ENCODE measurements at regions not wholly inside any gene's neighbourhood (a gene's known extent, or its start where the extent isn't known, plus 50 kb on each side); places are given as distances from the start of the nearest gene placed in this dataset.
"Not testable (repeated sequence)": the region's sequence is repeated elsewhere in the genome, so short reads cannot be mapped to it uniquely, and the experiment has no call there.

GRCh38 chr5:113686599-113686998 lies 173.1 kb downstream of the YTHDC2 start:
- Histone ChIP-seq H3K4me3 (ENCODE audit: low read depth, low read length) (no peak overlapping the region), H3K9me3 (ENCODE audit: control insufficient read depth, insufficient read depth, low read length) (no peaks in the 10 kb centered on the region), H3K4me1 (ENCODE audit: control insufficient read depth, insufficient read depth, low read length) (peaks cover 4% of the 10 kb centered on the region), H3K9ac (ENCODE audit: low read depth, low read length) (no peak overlapping the region), H3K36me3 (ENCODE audit: control insufficient read depth, insufficient read depth, low read length) (no peaks in the 10 kb centered on the region), H3K27me3 (ENCODE audit: control insufficient read depth, insufficient read depth, low read length) (no peaks in the 10 kb centered on the region)

- H3K27me3 ChIP-seq (ENCODE audit: control insufficient read depth, insufficient read depth, low read length) = no peaks in the 10 kb centered on the region
- peaks cover 13% of the 10 kb centered on the region for H3K4me1 ChIP-seq (ENCODE audit: control insufficient read depth, insufficient read depth, low read length)
- no peak overlapping the region for H3K4me3 ChIP-seq (ENCODE audit: low read depth, low read length)
- H3K36me3 ChIP-seq (ENCODE audit: control insufficient read depth, insufficient read depth, low read length) = no peaks in the 10 kb centered on the region
- H3K9ac ChIP-seq (ENCODE audit: low read depth, low read length) = no peak overlapping the region
- no peaks in the 10 kb centered on the region for H3K9me3 ChIP-seq (ENCODE audit: control insufficient read depth, insufficient read depth, low read length)
Measured at GRCh38 chr5:113689647-113690046, 176.2 kb downstream of the YTHDC2 start.

- Histone ChIP-seq H3K27me3 (ENCODE audit: control insufficient read depth, insufficient read depth, low read length) (no peaks in the 10 kb centered on the region), H3K4me3 (ENCODE audit: low read depth, low read length) (no peak overlapping the region), H3K4me1 (ENCODE audit: control insufficient read depth, insufficient read depth, low read length) (peaks cover 13% of the 10 kb centered on the region), H3K9ac (ENCODE audit: low read depth, low read length) (no peak overlapping the region), H3K36me3 (ENCODE audit: control insufficient read depth, insufficient read depth, low read length) (no peaks in the 10 kb centered on the region), H3K9me3 (ENCODE audit: control insufficient read depth, insufficient read depth, low read length) (no peaks in the 10 kb centered on the region)
Measured at GRCh38 chr5:113692466-113692865, 179.0 kb downstream of the YTHDC2 start.

- Histone ChIP-seq H3K9me3 (ENCODE audit: control insufficient read depth, insufficient read depth, low read length) (no peaks in the 10 kb centered on the region), H3K27me3 (ENCODE audit: control insufficient read depth, insufficient read depth, low read length) (no peaks in the 10 kb centered on the region), H3K9ac (ENCODE audit: low read depth, low read length) (no peak overlapping the region), H3K36me3 (ENCODE audit: control insufficient read depth, insufficient read depth, low read length) (no peaks in the 10 kb centered on the region), H3K4me1 (ENCODE audit: control insufficient read depth, insufficient read depth, low read length) (peaks cover 13% of the 10 kb centered on the region), H3K4me3 (ENCODE audit: low read depth, low read length) (peak overlapping the region; percentile 4)
Measured at GRCh38 chr5:113692891-113693457, 179.5 kb downstream of the YTHDC2 start.

- H3K9ac ChIP-seq (ENCODE audit: low read depth, low read length) = no peak overlapping the region
Measured at GRCh38 chr5:113693701-113694100, 180.2 kb downstream of the YTHDC2 start.

GRCh38 chr5:113694576-113694975 lies 181.1 kb downstream of the YTHDC2 start:
- H3K4me3 ChIP-seq (ENCODE audit: low read depth, low read length) = no peak overlapping the region
- no peaks in the 10 kb centered on the region for H3K9me3 ChIP-seq (ENCODE audit: control insufficient read depth, insufficient read depth, low read length)
- H3K9ac ChIP-seq (ENCODE audit: low read depth, low read length) = no peak overlapping the region
- peaks cover 13% of the 10 kb centered on the region for H3K4me1 ChIP-seq (ENCODE audit: control insufficient read depth, insufficient read depth, low read length)
- peaks cover 3% of the 10 kb centered on the region for H3K36me3 ChIP-seq (ENCODE audit: control insufficient read depth, insufficient read depth, low read length)
- H3K27me3 ChIP-seq (ENCODE audit: control insufficient read depth, insufficient read depth, low read length) = no peaks in the 10 kb centered on the region

More at GRCh38 chr5:113693701-113694100, 180.2 kb downstream of the YTHDC2 start:
- Histone ChIP-seq H3K4me3 (ENCODE audit: low read depth, low read length) (no peak overlapping the region), H3K27me3 (ENCODE audit: control insufficient read depth, insufficient read depth, low read length) (no peaks in the 10 kb centered on the region), H3K36me3 (ENCODE audit: control insufficient read depth, insufficient read depth, low read length) (no peaks in the 10 kb centered on the region), H3K9me3 (ENCODE audit: control insufficient read depth, insufficient read depth, low read length) (no peaks in the 10 kb centered on the region), H3K4me1 (ENCODE audit: control insufficient read depth, insufficient read depth, low read length) (peaks cover 13% of the 10 kb centered on the region)

GRCh38 chr5:113703266-113703665 lies 189.8 kb downstream of the YTHDC2 start:
- H3K27me3 ChIP-seq (ENCODE audit: control insufficient read depth, insufficient read depth, low read length) = no peaks in the 10 kb centered on the region
- H3K4me3 ChIP-seq (ENCODE audit: low read depth, low read length) = no peak overlapping the region
- peaks cover 12% of the 10 kb centered on the region for H3K9me3 ChIP-seq (ENCODE audit: control insufficient read depth, insufficient read depth, low read length)
- no peak overlapping the region for H3K9ac ChIP-seq (ENCODE audit: low read depth, low read length)
- H3K36me3 ChIP-seq (ENCODE audit: control insufficient read depth, insufficient read depth, low read length) = peaks cover 3% of the 10 kb centered on the region
- no peaks in the 10 kb centered on the region for H3K4me1 ChIP-seq (ENCODE audit: control insufficient read depth, insufficient read depth, low read length)

GRCh38 chr5:113705657-113706056 lies 192.2 kb downstream of the YTHDC2 start:
- H3K4me1 ChIP-seq (ENCODE audit: control insufficient read depth, insufficient read depth, low read length) = no peaks in the 10 kb centered on the region

GRCh38 chr5:113713051-113713450 lies 199.6 kb downstream of the YTHDC2 start:
- Histone ChIP-seq H3K9me3 (ENCODE audit: control insufficient read depth, insufficient read depth, low read length) (peaks cover 2% of the 10 kb centered on the region), H3K36me3 (ENCODE audit: control insufficient read depth, insufficient read depth, low read length) (no peaks in the 10 kb centered on the region), H3K4me3 (ENCODE audit: low read depth, low read length) (no peak overlapping the region), H3K9ac (ENCODE audit: low read depth, low read length) (no peak overlapping the region), H3K27me3 (ENCODE audit: control insufficient read depth, insufficient read depth, low read length) (no peaks in the 10 kb centered on the region), H3K4me1 (ENCODE audit: control insufficient read depth, insufficient read depth, low read length) (no peaks in the 10 kb centered on the region)

More at GRCh38 chr5:113705657-113706056, 192.2 kb downstream of the YTHDC2 start:
- H3K9me3 ChIP-seq (ENCODE audit: control insufficient read depth, insufficient read depth, low read length) = peaks cover 12% of the 10 kb centered on the region
- no peaks in the 10 kb centered on the region for H3K36me3 ChIP-seq (ENCODE audit: control insufficient read depth, insufficient read depth, low read length)
- H3K27me3 ChIP-seq (ENCODE audit: control insufficient read depth, insufficient read depth, low read length) = no peaks in the 10 kb centered on the region
- H3K4me3 ChIP-seq (ENCODE audit: low read depth, low read length) = no peak overlapping the region
- no peak overlapping the region for H3K9ac ChIP-seq (ENCODE audit: low read depth, low read length)

- H3K9me3 ChIP-seq (ENCODE audit: control insufficient read depth, insufficient read depth, low read length); H3K4me3 ChIP-seq (ENCODE audit: low read depth, low read length); H3K9ac ChIP-seq (ENCODE audit: low read depth, low read length); H3K4me1 ChIP-seq (ENCODE audit: control insufficient read depth, insufficient read depth, low read length); H3K36me3 ChIP-seq (ENCODE audit: control insufficient read depth, insufficient read depth, low read length); H3K27me3 ChIP-seq (ENCODE audit: control insufficient read depth, insufficient read depth, low read length): not testable (repeated sequence)
Measured at GRCh38 chr5:113715921-113716320, 202.4 kb downstream of the YTHDC2 start.

- Histone ChIP-seq H3K27me3 (ENCODE audit: control insufficient read depth, insufficient read depth, low read length) (no peaks in the 10 kb centered on the region), H3K36me3 (ENCODE audit: control insufficient read depth, insufficient read depth, low read length) (peaks cover 2% of the 10 kb centered on the region), H3K9me3 (ENCODE audit: control insufficient read depth, insufficient read depth, low read length) (peaks cover 2% of the 10 kb centered on the region), H3K9ac (ENCODE audit: low read depth, low read length) (no peak overlapping the region), H3K4me1 (ENCODE audit: control insufficient read depth, insufficient read depth, low read length) (no peaks in the 10 kb centered on the region), H3K4me3 (ENCODE audit: low read depth, low read length) (no peak overlapping the region)
Measured at GRCh38 chr5:113719549-113719948, 206.1 kb downstream of the YTHDC2 start.

GRCh38 chr5:113721171-113721570 lies 207.7 kb downstream of the YTHDC2 start:
- peaks cover 2% of the 10 kb centered on the region for H3K9me3 ChIP-seq (ENCODE audit: control insufficient read depth, insufficient read depth, low read length)
- no peaks in the 10 kb centered on the region for H3K27me3 ChIP-seq (ENCODE audit: control insufficient read depth, insufficient read depth, low read length)
- peaks cover 2% of the 10 kb centered on the region for H3K36me3 ChIP-seq (ENCODE audit: control insufficient read depth, insufficient read depth, low read length)
- no peaks in the 10 kb centered on the region for H3K4me1 ChIP-seq (ENCODE audit: control insufficient read depth, insufficient read depth, low read length)
- H3K9ac ChIP-seq (ENCODE audit: low read depth, low read length) = no peak overlapping the region
- no peak overlapping the region for H3K4me3 ChIP-seq (ENCODE audit: low read depth, low read length)

All from iPS-15b (cell line).